ENCODE measurements at regions not wholly inside any gene's neighbourhood (a gene's known extent, or its start where the extent isn't known, plus 50 kb on each side); places are given as distances from the start of the nearest gene placed in this dataset.

GRCh38 chr7:138243430-138243829 is 167.2 kb downstream of the AKR1D1 start:
- Histone ChIP-seq H3K27ac (replicated peaks; ENCODE audit: low read length) (no peak overlapping the region), H3K4me3 (ENCODE audit: low read length in 2 of 2) (peak overlapping the region in 1 of 2 donors; percentile 37), H4K8ac (ENCODE audit: low read depth, low read length) (no peak overlapping the region), H3K27me3 (ENCODE audit: control insufficient read depth in 3 of 3, insufficient read depth in 3 of 3, low read depth in 1 of 3, low read length in 3 of 3) (no peaks in the 10 kb centered on the region), H3K9me3 (replicated peaks in 1 of 2; ENCODE audit: control insufficient read depth in 2 of 2, insufficient read depth in 1 of 2, low read depth in 1 of 2, low read length in 2 of 2) (peaks cover 0 to 37% of the 10 kb centered on the region in 2 donors), H3K4me1 (ENCODE audit: control insufficient read depth in 2 of 2, insufficient read depth in 1 of 2, low read depth in 1 of 2, low read length in 2 of 2) (peaks cover 12 to 18% of the 10 kb centered on the region in 2 donors), H3K4me2 (ENCODE audit: insufficient read depth, low read length, poor library complexity, severe bottlenecking) (no peak overlapping the region), H3K14ac (ENCODE audit: low read length) (no peak overlapping the region), H3K23ac (ENCODE audit: low read depth, low read length, poor library complexity) (no peak overlapping the region), H3K36me3 (replicated peaks in 1 of 2; ENCODE audit: control insufficient read depth in 2 of 2, insufficient read depth in 2 of 2, low read length in 2 of 2) (no peaks in the 10 kb centered on the region), H3K79me1 (ENCODE audit: low read depth, low read length) (no peaks in the 10 kb centered on the region), H2BK15ac (ENCODE audit: low read length) (no peak overlapping the region), H2AK5ac (ENCODE audit: low read depth, low read length) (no peak overlapping the region), H4K91ac (ENCODE audit: low read depth, low read length, poor library complexity) (no peak overlapping the region), H3K9ac (ENCODE audit: low read depth, low read length, poor library complexity) (no peak overlapping the region), H2AFZ (ENCODE audit: low read length) (peak overlapping the region; percentile 21), H2BK120ac (ENCODE audit: low read depth, low read length) (no peak overlapping the region), H2BK12ac (ENCODE audit: low read length) (no peak overlapping the region), H3K18ac (ENCODE audit: low read length) (no peak overlapping the region), H2BK5ac (ENCODE audit: low read length) (no peak overlapping the region), H3K4ac (ENCODE audit: low read length) (no peak overlapping the region)
- DNase-seq (ENCODE audit: low spot score): peak; percentile 86
- no CpG with 5 or more reads among the region's 5 CpGs for WGBS, 2 donors (ENCODE audit: extremely low coverage in 2 of 2, insufficient read length in 2 of 2, insufficient replicate concordance in 1 of 2)

- H3K36me3 ChIP-seq (replicated peaks in 1 of 2; ENCODE audit: control insufficient read depth in 2 of 2, insufficient read depth in 2 of 2, low read length in 2 of 2): no peaks in the 10 kb centered on the region
- no peak overlapping the region for H3K4ac ChIP-seq (ENCODE audit: low read length)
- H3K9ac ChIP-seq (ENCODE audit: low read depth, low read length, poor library complexity): no peak overlapping the region
- H2BK12ac ChIP-seq (ENCODE audit: low read length): no peak overlapping the region
- no peak overlapping the region for H2BK5ac ChIP-seq (ENCODE audit: low read length)
- no peak overlapping the region for H4K91ac ChIP-seq (ENCODE audit: low read depth, low read length, poor library complexity)
- no peak overlapping the region for H2BK120ac ChIP-seq (ENCODE audit: low read depth, low read length)
- H3K79me1 ChIP-seq (ENCODE audit: low read depth, low read length): no peaks in the 10 kb centered on the region
- no peak overlapping the region for H4K8ac ChIP-seq (ENCODE audit: low read depth, low read length)
- H3K4me1 ChIP-seq (ENCODE audit: control insufficient read depth in 2 of 2, insufficient read depth in 1 of 2, low read depth in 1 of 2, low read length in 2 of 2): peaks cover 12 to 18% of the 10 kb centered on the region in 2 donors
- no peaks in the 10 kb centered on the region for H3K27me3 ChIP-seq (ENCODE audit: control insufficient read depth in 3 of 3, insufficient read depth in 3 of 3, low read depth in 1 of 3, low read length in 3 of 3)
- no peak overlapping the region for H2AFZ ChIP-seq (ENCODE audit: low read length)
- no peak overlapping the region for H3K27ac ChIP-seq (replicated peaks; ENCODE audit: low read length)
- H3K9me3 ChIP-seq (replicated peaks in 1 of 2; ENCODE audit: control insufficient read depth in 2 of 2, insufficient read depth in 1 of 2, low read depth in 1 of 2, low read length in 2 of 2): peaks cover 0 to 37% of the 10 kb centered on the region in 2 donors
- DNase-seq (ENCODE audit: low spot score): no peak
- no peak overlapping the region for H3K4me2 ChIP-seq (ENCODE audit: insufficient read depth, low read length, poor library complexity, severe bottlenecking)
- no peak overlapping the region for H2AK5ac ChIP-seq (ENCODE audit: low read depth, low read length)
- no CpG with 5 or more reads among the region's 1 CpG for WGBS, 2 donors (ENCODE audit: extremely low coverage in 2 of 2, insufficient read length in 2 of 2, insufficient replicate concordance in 1 of 2)
- no peak overlapping the region for H3K23ac ChIP-seq (ENCODE audit: low read depth, low read length, poor library complexity)
- no peak overlapping the region for H3K14ac ChIP-seq (ENCODE audit: low read length)
- H2BK15ac ChIP-seq (ENCODE audit: low read length): no peak overlapping the region
- H3K18ac ChIP-seq (ENCODE audit: low read length): no peak overlapping the region
- H3K4me3 ChIP-seq (ENCODE audit: low read length in 2 of 2): no peak overlapping the region
Observed at GRCh38 chr7:138243836-138244235, 167.6 kb downstream of the AKR1D1 start.

GRCh38 chr7:138244606-138245005 is 168.3 kb downstream of the AKR1D1 start:
- Histone ChIP-seq H3K27me3 (ENCODE audit: control insufficient read depth in 3 of 3, insufficient read depth in 3 of 3, low read depth in 1 of 3, low read length in 3 of 3) (no peaks in the 10 kb centered on the region), H3K18ac (ENCODE audit: low read length) (no peak overlapping the region), H3K4me3 (ENCODE audit: low read length in 2 of 2) (no peak overlapping the region), H4K8ac (ENCODE audit: low read depth, low read length) (no peak overlapping the region), H3K4ac (ENCODE audit: low read length) (no peak overlapping the region), H2BK15ac (ENCODE audit: low read length) (no peak overlapping the region), H2BK12ac (ENCODE audit: low read length) (no peak overlapping the region), H3K23ac (ENCODE audit: low read depth, low read length, poor library complexity) (no peak overlapping the region), H3K27ac (replicated peaks; ENCODE audit: low read length) (no peak overlapping the region), H2BK5ac (ENCODE audit: low read length) (no peak overlapping the region), H3K9me3 (replicated peaks in 1 of 2; ENCODE audit: control insufficient read depth in 2 of 2, insufficient read depth in 1 of 2, low read depth in 1 of 2, low read length in 2 of 2) (peaks cover 0 to 31% of the 10 kb centered on the region in 2 donors), H4K91ac (ENCODE audit: low read depth, low read length, poor library complexity) (no peak overlapping the region), H3K4me2 (ENCODE audit: insufficient read depth, low read length, poor library complexity, severe bottlenecking) (no peak overlapping the region), H3K9ac (ENCODE audit: low read depth, low read length, poor library complexity) (no peak overlapping the region), H2AFZ (ENCODE audit: low read length) (no peak overlapping the region), H3K36me3 (replicated peaks in 1 of 2; ENCODE audit: control insufficient read depth in 2 of 2, insufficient read depth in 2 of 2, low read length in 2 of 2) (no peaks in the 10 kb centered on the region), H3K14ac (ENCODE audit: low read length) (no peak overlapping the region), H3K4me1 (ENCODE audit: control insufficient read depth in 2 of 2, insufficient read depth in 1 of 2, low read depth in 1 of 2, low read length in 2 of 2) (peaks cover 12 to 18% of the 10 kb centered on the region in 2 donors), H3K79me1 (ENCODE audit: low read depth, low read length) (no peaks in the 10 kb centered on the region), H2AK5ac (ENCODE audit: low read depth, low read length) (no peak overlapping the region), H2BK120ac (ENCODE audit: low read depth, low read length) (no peak overlapping the region)
- no peak for DNase-seq (ENCODE audit: low spot score)
- no CpG with 5 or more reads among the region's 5 CpGs for WGBS, 2 donors (ENCODE audit: extremely low coverage in 2 of 2, insufficient read length in 2 of 2, insufficient replicate concordance in 1 of 2)

- H3K9ac ChIP-seq (ENCODE audit: low read depth, low read length, poor library complexity): no peak overlapping the region
- H3K23ac ChIP-seq (ENCODE audit: low read depth, low read length, poor library complexity): no peak overlapping the region
- DNase-seq (ENCODE audit: low spot score): no peak
- no peak overlapping the region for H2BK5ac ChIP-seq (ENCODE audit: low read length)
- H2AK5ac ChIP-seq (ENCODE audit: low read depth, low read length): no peak overlapping the region
- H3K4ac ChIP-seq (ENCODE audit: low read length): no peak overlapping the region
- H3K4me1 ChIP-seq (ENCODE audit: control insufficient read depth in 2 of 2, insufficient read depth in 1 of 2, low read depth in 1 of 2, low read length in 2 of 2): peaks cover 12 to 18% of the 10 kb centered on the region in 2 donors
- H2BK15ac ChIP-seq (ENCODE audit: low read length): no peak overlapping the region
- no peak overlapping the region for H4K91ac ChIP-seq (ENCODE audit: low read depth, low read length, poor library complexity)
- H2BK120ac ChIP-seq (ENCODE audit: low read depth, low read length): no peak overlapping the region
- H4K8ac ChIP-seq (ENCODE audit: low read depth, low read length): no peak overlapping the region
- H2AFZ ChIP-seq (ENCODE audit: low read length): no peak overlapping the region
- H3K18ac ChIP-seq (ENCODE audit: low read length): no peak overlapping the region
- H3K14ac ChIP-seq (ENCODE audit: low read length): no peak overlapping the region
- peak overlapping the region; percentile 95 for H2BK12ac ChIP-seq (ENCODE audit: low read length)
- no peak overlapping the region for H3K4me2 ChIP-seq (ENCODE audit: insufficient read depth, low read length, poor library complexity, severe bottlenecking)
- no peak overlapping the region for H3K27ac ChIP-seq (replicated peaks; ENCODE audit: low read length)
- H3K9me3 ChIP-seq (replicated peaks in 1 of 2; ENCODE audit: control insufficient read depth in 2 of 2, insufficient read depth in 1 of 2, low read depth in 1 of 2, low read length in 2 of 2): peaks cover 0 to 33% of the 10 kb centered on the region in 2 donors
- no peaks in the 10 kb centered on the region for H3K27me3 ChIP-seq (ENCODE audit: control insufficient read depth in 3 of 3, insufficient read depth in 3 of 3, low read depth in 1 of 3, low read length in 3 of 3)
- H3K4me3 ChIP-seq (ENCODE audit: low read length in 2 of 2): no peak overlapping the region
- no peaks in the 10 kb centered on the region for H3K79me1 ChIP-seq (ENCODE audit: low read depth, low read length)
- H3K36me3 ChIP-seq (replicated peaks in 1 of 2; ENCODE audit: control insufficient read depth in 2 of 2, insufficient read depth in 2 of 2, low read length in 2 of 2): no peaks in the 10 kb centered on the region
Observed at GRCh38 chr7:138245216-138245615, 169.0 kb downstream of the AKR1D1 start.

All from neuronal stem cell (in vitro differentiated cells).